NB4 (cell line): ENCODE measurements at regions not wholly inside any gene's neighbourhood (a gene's known extent, or its start where the extent isn't known, plus 50 kb on each side); places are given as distances from the start of the nearest gene placed in this dataset.

ENCODE experiments used
- DNase-seq: peaks from one replicate; pipeline ENCODE4 v3.0.0; 2010; ENCODE audit warnings: low read depth
- H3K4me3 ChIP-seq: one replicate; pipeline ENCODE4 v1.5.1; 2011; ENCODE audit warnings: mild to moderate bottlenecking, low read depth, low read length, moderate library complexity
- CTCF ChIP-seq: IDR thresholded peaks from one replicate; pipeline ENCODE4 v1.5.1; 2012; ENCODE audit warnings: low read depth, low read length
- MAX ChIP-seq: IDR thresholded peaks from 2 replicates; pipeline ENCODE4 v1.6.1; 2011; ENCODE audit warnings: low read depth, low read length
- MYC ChIP-seq: IDR thresholded peaks from 2 replicates; pipeline ENCODE4 v1.6.1; 2011; ENCODE audit warnings: low read depth, low read length
- POLR2A ChIP-seq: IDR thresholded peaks from 2 replicates; pipeline ENCODE4 v1.6.1; 2011; ENCODE audit warnings: mild to moderate bottlenecking; ENCODE audit not compliant: insufficient read length; ENCODE audit errors: extremely low read depth

- TF ChIP-seq POLR2A, result no peak
- TF ChIP-seq CTCF, result no peak
- TF ChIP-seq MYC, result no peak
- no peak for TF ChIP-seq MAX
- no peak for DNase-seq
- H3K4me3 ChIP-seq, result no peak overlapping the region
Measured at GRCh38 chr22:17272511-17272991, 53.3 kb upstream of the ADA2 start.

- no peak for TF ChIP-seq MAX
- no peak for TF ChIP-seq CTCF
- no peak for TF ChIP-seq MYC
- TF ChIP-seq POLR2A, result no peak
- DNase-seq, result no peak
- H3K4me3 ChIP-seq, result no peak overlapping the region
Measured at GRCh38 chr22:17271711-17272451, 52.6 kb upstream of the ADA2 start.

GRCh38 chr22:17269607-17270261 is 50.5 kb upstream of the ADA2 start:
- no peak for DNase-seq
- no peak for TF ChIP-seq MYC
- no peak for TF ChIP-seq POLR2A
- no peak for TF ChIP-seq MAX
- TF ChIP-seq CTCF, result no peak

GRCh38 chr22:17269224-17269606 is 50.0 kb upstream of the ADA2 start:
- no peak overlapping the region for H3K4me3 ChIP-seq
- no peak for DNase-seq
- TF ChIP-seq CTCF (no peak), MAX (no peak), POLR2A (no peak), MYC (no peak)

More at GRCh38 chr22:17269607-17270261, 50.5 kb upstream of the ADA2 start:
- no peak overlapping the region for H3K4me3 ChIP-seq
